Suprapubic skin (tissue), 4 donors: ENCODE measurements at regions not wholly inside any gene's neighbourhood (a gene's known extent, or its start where the extent isn't known, plus 50 kb on each side); places are given as distances from the start of the nearest gene placed in this dataset.

Source experiments
- EP300 ChIP-seq: sonication (generic); formaldehyde crosslinking; IDR thresholded peaks from one replicate; pipeline ENCODE4 v1.6.1; 2017; ENCODE audit warnings: antibody characterized with exemption
- POLR2A ChIP-seq, 2 donors: fragments of 450-650 bp; IDR thresholded peaks; one replicate each; pipeline ENCODE4 v1.6.1; 2017; ENCODE audit warnings: antibody characterized with exemption in 2 of 2, mild to moderate bottlenecking in 2 of 2, moderate library complexity in 2 of 2
- POLR2AphosphoS5 ChIP-seq, 3 donors: sonication (generic); formaldehyde crosslinking; IDR thresholded peaks; one replicate each; pipeline ENCODE4 v1.6.1; 2017; ENCODE audit warnings: antibody characterized with exemption in 3 of 3
- TF ChIP-seq, protein P1 (sequence below), 2 donors: fragments of 200-600 bp in 1 of 2; fragments of 450-650 bp in 1 of 2; sonication (generic) in 1 of 2; IDR thresholded peaks; one replicate each; pipeline ENCODE4 v1.5.1; 2016 to 2019; ENCODE audit warnings: antibody characterized with exemption in 2 of 2, mild to moderate bottlenecking in 1 of 2, moderate library complexity in 1 of 2

DNA sequence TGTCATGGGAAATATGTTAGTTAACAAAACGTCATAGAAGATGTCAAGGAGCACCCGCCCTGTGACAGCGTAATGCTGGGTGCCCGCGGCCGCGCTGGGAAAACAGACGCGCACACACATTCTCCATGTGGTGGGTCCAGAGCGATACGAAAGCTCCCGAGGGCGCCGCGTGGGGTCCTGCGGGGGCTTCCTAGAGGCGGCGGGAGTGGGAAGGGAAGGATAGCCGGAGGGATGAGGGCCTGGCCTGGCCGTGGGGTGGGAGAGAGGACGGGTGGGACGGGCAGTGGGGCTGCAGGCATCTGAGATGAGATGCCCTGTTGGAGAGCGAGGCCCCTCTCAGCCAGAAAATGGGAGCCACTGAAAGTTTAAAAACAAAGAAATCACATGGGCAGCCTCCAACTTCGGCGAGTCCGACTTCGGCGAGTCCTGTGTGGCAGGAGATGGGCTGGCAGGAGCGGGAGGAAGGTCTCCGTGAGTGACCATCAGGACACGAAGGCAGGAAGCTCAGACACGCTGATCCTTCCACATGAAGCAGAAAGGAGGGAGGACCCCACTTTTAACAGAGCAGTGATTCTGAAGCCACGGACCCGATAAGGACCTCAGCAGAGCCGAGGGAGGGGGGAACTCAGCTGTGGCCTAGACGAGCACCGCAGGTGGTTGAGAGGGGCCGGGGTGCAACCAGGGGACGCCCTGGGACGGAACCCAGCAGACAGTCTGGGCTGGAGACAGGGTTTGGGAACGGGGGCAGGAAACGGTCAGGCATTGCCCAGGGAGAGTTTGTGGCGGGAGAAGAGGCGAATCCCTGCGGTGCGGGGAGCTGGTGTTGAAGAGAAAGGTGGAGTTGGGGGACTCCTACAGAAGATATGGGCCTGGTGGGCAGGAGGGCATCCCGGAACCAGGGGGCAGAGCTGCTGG lies 114.1 kb upstream of the FRMD1 start:
- TF ChIP-seq POLR2A (IDR thresholded peaks at IDR 0.05) (no peak), POLR2AphosphoS5 (IDR thresholded peaks at IDR 0.05) (no peak), EP300 (no peak)
- TF ChIP-seq, protein P1, sequence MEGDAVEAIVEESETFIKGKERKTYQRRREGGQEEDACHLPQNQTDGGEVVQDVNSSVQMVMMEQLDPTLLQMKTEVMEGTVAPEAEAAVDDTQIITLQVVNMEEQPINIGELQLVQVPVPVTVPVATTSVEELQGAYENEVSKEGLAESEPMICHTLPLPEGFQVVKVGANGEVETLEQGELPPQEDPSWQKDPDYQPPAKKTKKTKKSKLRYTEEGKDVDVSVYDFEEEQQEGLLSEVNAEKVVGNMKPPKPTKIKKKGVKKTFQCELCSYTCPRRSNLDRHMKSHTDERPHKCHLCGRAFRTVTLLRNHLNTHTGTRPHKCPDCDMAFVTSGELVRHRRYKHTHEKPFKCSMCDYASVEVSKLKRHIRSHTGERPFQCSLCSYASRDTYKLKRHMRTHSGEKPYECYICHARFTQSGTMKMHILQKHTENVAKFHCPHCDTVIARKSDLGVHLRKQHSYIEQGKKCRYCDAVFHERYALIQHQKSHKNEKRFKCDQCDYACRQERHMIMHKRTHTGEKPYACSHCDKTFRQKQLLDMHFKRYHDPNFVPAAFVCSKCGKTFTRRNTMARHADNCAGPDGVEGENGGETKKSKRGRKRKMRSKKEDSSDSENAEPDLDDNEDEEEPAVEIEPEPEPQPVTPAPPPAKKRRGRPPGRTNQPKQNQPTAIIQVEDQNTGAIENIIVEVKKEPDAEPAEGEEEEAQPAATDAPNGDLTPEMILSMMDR (IDR thresholded peaks at IDR 0.05): no peak
